IMR-90 (cell line): ENCODE measurements at regions not wholly inside any gene's neighbourhood (a gene's known extent, or its start where the extent isn't known, plus 50 kb on each side); places are given as distances from the start of the nearest gene placed in this dataset.

Experiments used
- CEBPB ChIP-seq: IDR thresholded peaks from 2 replicates; pipeline ENCODE4 v1.6.1; 2012; ENCODE audit warnings: low read depth, low read length, improper control_type of control experiment
- MAZ ChIP-seq: IDR thresholded peaks from 2 replicates; pipeline ENCODE4 v1.6.1; 2012; ENCODE audit warnings: low read depth, mild to moderate bottlenecking, low read length, improper control_type of control experiment, moderate library complexity, borderline replicate concordance
- MXI1 ChIP-seq: IDR thresholded peaks from 2 replicates; pipeline ENCODE4 v1.6.1; 2012; ENCODE audit warnings: low read depth, mild to moderate bottlenecking, low read length, moderate library complexity, borderline replicate concordance
- POLR2A ChIP-seq: IDR thresholded peaks from 2 replicates; pipeline ENCODE4 v1.6.1; 2012; ENCODE audit warnings: mild to moderate bottlenecking, low read depth, low read length
- RFX5 ChIP-seq: IDR thresholded peaks from 2 replicates; pipeline ENCODE4 v1.8.0; 2012; ENCODE audit warnings: low read depth, mild to moderate bottlenecking, low read length, moderate library complexity
- TF ChIP-seq, protein P1 (sequence below): conservative IDR thresholded peaks from 2 replicates; pipeline ENCODE4 v1.5.1; 2012; ENCODE audit warnings: mild to moderate bottlenecking, low read depth, low read length, improper control_type of control experiment

DNA sequence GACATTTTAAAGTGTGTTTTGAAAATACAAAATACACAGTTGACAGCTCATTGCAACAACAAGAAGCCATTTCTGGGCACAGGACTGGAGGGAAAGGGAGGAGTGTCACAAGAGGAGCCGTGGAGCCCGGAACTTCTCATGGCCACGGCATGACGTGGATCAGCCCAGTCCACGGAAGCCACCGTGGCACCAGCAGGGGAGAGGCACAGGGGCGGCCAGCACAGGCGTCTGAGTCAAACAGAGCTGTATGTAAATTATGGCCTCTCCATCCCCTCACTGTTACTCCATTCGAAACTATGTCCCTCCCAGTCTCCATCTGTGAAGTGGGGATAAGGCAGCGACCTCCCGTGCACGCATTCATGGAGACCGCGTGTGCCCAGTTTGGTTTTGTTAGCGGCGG lies 165.6 kb upstream of the IRX2 start:
- TF ChIP-seq, protein P1, sequence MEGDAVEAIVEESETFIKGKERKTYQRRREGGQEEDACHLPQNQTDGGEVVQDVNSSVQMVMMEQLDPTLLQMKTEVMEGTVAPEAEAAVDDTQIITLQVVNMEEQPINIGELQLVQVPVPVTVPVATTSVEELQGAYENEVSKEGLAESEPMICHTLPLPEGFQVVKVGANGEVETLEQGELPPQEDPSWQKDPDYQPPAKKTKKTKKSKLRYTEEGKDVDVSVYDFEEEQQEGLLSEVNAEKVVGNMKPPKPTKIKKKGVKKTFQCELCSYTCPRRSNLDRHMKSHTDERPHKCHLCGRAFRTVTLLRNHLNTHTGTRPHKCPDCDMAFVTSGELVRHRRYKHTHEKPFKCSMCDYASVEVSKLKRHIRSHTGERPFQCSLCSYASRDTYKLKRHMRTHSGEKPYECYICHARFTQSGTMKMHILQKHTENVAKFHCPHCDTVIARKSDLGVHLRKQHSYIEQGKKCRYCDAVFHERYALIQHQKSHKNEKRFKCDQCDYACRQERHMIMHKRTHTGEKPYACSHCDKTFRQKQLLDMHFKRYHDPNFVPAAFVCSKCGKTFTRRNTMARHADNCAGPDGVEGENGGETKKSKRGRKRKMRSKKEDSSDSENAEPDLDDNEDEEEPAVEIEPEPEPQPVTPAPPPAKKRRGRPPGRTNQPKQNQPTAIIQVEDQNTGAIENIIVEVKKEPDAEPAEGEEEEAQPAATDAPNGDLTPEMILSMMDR: no peak
- TF ChIP-seq POLR2A: no peak
- no peak for TF ChIP-seq MAZ
- TF ChIP-seq MXI1: no peak
- no peak for TF ChIP-seq RFX5
- TF ChIP-seq CEBPB: no peak
